Activated gamma-delta T cell treated with Interleukin-2 at 50 U/mL for 16 hours (primary cell): ENCODE measurements at regions not wholly inside any gene's neighbourhood (a gene's known extent, or its start where the extent isn't known, plus 50 kb on each side); places are given as distances from the start of the nearest gene placed in this dataset.
"Not testable (repeated sequence)": the region's sequence is repeated elsewhere in the genome, so short reads cannot be mapped to it uniquely, and the experiment has no call there.

Experiments
- DNase-seq: peaks from one replicate; pipeline ENCODE4 v3.0.0-alpha.2; 2020

- DNase-seq, result no peak
Observed at GRCh38 chr5:36786448-36787012, 90.0 kb upstream of the NIPBL start.

- DNase-seq, result no peak
Observed at GRCh38 chr5:36787365-36788093, 89.0 kb upstream of the NIPBL start.

- no peak for DNase-seq
Observed at GRCh38 chr5:36790847-36791246, 85.7 kb upstream of the NIPBL start.

- DNase-seq, result no peak
Observed at GRCh38 chr5:36792560-36793180, 83.9 kb upstream of the NIPBL start.

GRCh38 chr5:36795366-36795765 is 81.2 kb upstream of the NIPBL start:
- DNase-seq, result no peak

- DNase-seq, result no peak
Observed at GRCh38 chr5:36796155-36796554, 80.4 kb upstream of the NIPBL start.

- no peak for DNase-seq
Observed at GRCh38 chr5:36801523-36801922, 75.0 kb upstream of the NIPBL start.

- no peak for DNase-seq
Observed at GRCh38 chr5:36802187-36802586, 74.4 kb upstream of the NIPBL start.

- not testable (repeated sequence) for DNase-seq
Observed at GRCh38 chr5:36813249-36813648, 63.3 kb upstream of the NIPBL start.

GRCh38 chr5:36815871-36816270 is 60.7 kb upstream of the NIPBL start:
- DNase-seq, result no peak

- no peak for DNase-seq
Observed at GRCh38 chr5:36820900-36821299, 55.7 kb upstream of the NIPBL start.

GRCh38 chr5:36826694-36827093 is 49.9 kb upstream of the NIPBL start:
- no peak for DNase-seq
